ENCODE measurements at regions not wholly inside any gene's neighbourhood (a gene's known extent, or its start where the extent isn't known, plus 50 kb on each side); places are given as distances from the start of the nearest gene placed in this dataset.
"Not testable (repeated sequence)": the region's sequence is repeated elsewhere in the genome, so short reads cannot be mapped to it uniquely, and the experiment has no call there.

- H3K4me1 ChIP-seq: no peaks in the 10 kb centered on the region
- DNase-seq (no peak), ATAC-seq (ENCODE audit: low FRiP score in 2 of 2) (no peak)
- H3K27ac ChIP-seq: no peak overlapping the region
- H3K4me3 ChIP-seq: no peak overlapping the region
- WGBS, 2 donors: 92 to 94% methylated on average over 4 of the region's 4 CpGs
- no peak for TF ChIP-seq POLR2AphosphoS5 (IDR thresholded peaks at IDR 0.05)
- TF ChIP-seq CTCF (IDR thresholded peaks at IDR 0.05): no peak
- no peaks in the 10 kb centered on the region for H3K9me3 ChIP-seq
- H3K27me3 ChIP-seq: no peaks in the 10 kb centered on the region
- no peaks in the 10 kb centered on the region for H3K36me3 ChIP-seq
Observed at GRCh38 chrX:25897758-25898157, 240.4 kb upstream of the MAGEB18 start.

- H3K36me3 ChIP-seq; H3K27me3 ChIP-seq; H3K27ac ChIP-seq; H3K4me3 ChIP-seq; H3K9me3 ChIP-seq; H3K4me1 ChIP-seq; ATAC-seq (ENCODE audit: low FRiP score in 2 of 2): not testable (repeated sequence)
- 98% methylated on average over 19 of the region's 30 CpGs; no CpG with 5 or more reads in 1 of the 2 donors for WGBS, 2 donors
- DNase-seq: peak in 1 of 2 donors; percentile 24
Observed at GRCh38 chrX:25905728-25906127, 232.4 kb upstream of the MAGEB18 start.

- no peaks in the 10 kb centered on the region for H3K27me3 ChIP-seq
- no peak overlapping the region for H3K4me3 ChIP-seq
- DNase-seq: no peak
- WGBS, 2 donors: 66 to 84% methylated on average over 3 of the region's 3 CpGs
- TF ChIP-seq CTCF (IDR thresholded peaks at IDR 0.05) (no peak), POLR2A (IDR thresholded peaks at IDR 0.05) (no peak), POLR2AphosphoS5 (IDR thresholded peaks at IDR 0.05) (no peak)
- no peaks in the 10 kb centered on the region for H3K4me1 ChIP-seq
- no peak overlapping the region for H3K27ac ChIP-seq
- no peak for ATAC-seq (ENCODE audit: low FRiP score in 2 of 2)
- no peaks in the 10 kb centered on the region for H3K36me3 ChIP-seq
- no peaks in the 10 kb centered on the region for H3K9me3 ChIP-seq
Observed at GRCh38 chrX:25925946-25926345, 212.2 kb upstream of the MAGEB18 start.

GRCh38 chrX:25928316-25928715 is 209.8 kb upstream of the MAGEB18 start:
- no peaks in the 10 kb centered on the region for H3K36me3 ChIP-seq
- WGBS, 2 donors: 89 to 92% methylated on average over 5 of the region's 5 CpGs
- no peak overlapping the region for H3K27ac ChIP-seq
- ATAC-seq (ENCODE audit: low FRiP score in 2 of 2) (no peak), DNase-seq (no peak)
- H3K4me3 ChIP-seq: no peak overlapping the region
- no peaks in the 10 kb centered on the region for H3K4me1 ChIP-seq
- TF ChIP-seq POLR2AphosphoS5 (IDR thresholded peaks at IDR 0.05) (no peak), EP300 (IDR thresholded peaks at IDR 0.05) (no peak), CTCF (IDR thresholded peaks at IDR 0.05) (no peak), POLR2A (IDR thresholded peaks at IDR 0.05) (no peak)
- no peaks in the 10 kb centered on the region for H3K9me3 ChIP-seq
- H3K27me3 ChIP-seq: no peaks in the 10 kb centered on the region

GRCh38 chrX:25941087-25941486 is 197.1 kb upstream of the MAGEB18 start:
- Histone ChIP-seq H3K4me3 (no peak overlapping the region), H3K27ac (no peak overlapping the region), H3K27me3 (no peaks in the 10 kb centered on the region), H3K9me3 (no peaks in the 10 kb centered on the region), H3K36me3 (no peaks in the 10 kb centered on the region), H3K4me1 (no peaks in the 10 kb centered on the region)
- ATAC-seq (ENCODE audit: low FRiP score in 2 of 2) (no peak), DNase-seq (no peak)
- no peak for TF ChIP-seq EP300 (IDR thresholded peaks at IDR 0.05)
- no peak for TF ChIP-seq POLR2A (IDR thresholded peaks at IDR 0.05)
- no peak for TF ChIP-seq CTCF (IDR thresholded peaks at IDR 0.05)
- no peak for TF ChIP-seq POLR2AphosphoS5 (IDR thresholded peaks at IDR 0.05)
- WGBS, 2 donors: 33 to 53% methylated on average over 2 of the region's 2 CpGs

Measured in upper lobe of left lung (tissue), 6 donors.